Fibroblast of lung (primary cell): ENCODE measurements at regions not wholly inside any gene's neighbourhood (a gene's known extent, or its start where the extent isn't known, plus 50 kb on each side); places are given as distances from the start of the nearest gene placed in this dataset.

ENCODE experiments used
- EZH2 ChIP-seq: IDR thresholded peaks from 2 replicates; pipeline ENCODE4 v1.5.1; 2012; ENCODE audit warnings: low read length, control low read depth, mild to moderate bottlenecking; ENCODE audit errors: missing control alignments
- TF ChIP-seq, protein P1 (sequence below), 2 donors: IDR thresholded peaks in 1 of 2; conservative IDR thresholded peaks in 1 of 2; 1 replicate in 1 of 2; 2 replicates in 1 of 2; pipeline ENCODE4 v1.5.1; 2011 to 2012; ENCODE audit warnings: low read length in 2 of 2, control low read depth in 1 of 2, inconsistent platforms in 1 of 2, low read depth in 1 of 2, mild to moderate bottlenecking in 1 of 2

DNA sequence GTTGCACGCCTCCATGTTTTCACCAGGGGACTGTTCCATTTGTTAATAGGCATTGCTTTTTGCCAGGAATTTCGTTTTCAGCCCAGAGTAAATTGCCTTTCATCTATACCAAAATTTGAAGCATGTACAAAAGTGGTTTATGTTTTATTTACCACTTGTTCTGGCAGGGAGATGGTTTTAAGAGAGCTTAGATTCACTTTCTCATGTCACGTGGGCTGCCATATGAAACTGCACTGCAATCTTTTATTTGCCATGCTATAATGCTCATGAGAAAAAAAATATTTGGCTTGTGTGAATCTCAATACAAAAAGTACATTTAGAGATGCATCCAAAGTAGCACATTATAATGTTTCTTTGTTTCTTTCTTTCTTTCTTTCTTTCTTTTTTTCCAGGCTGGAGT is 284.1 kb upstream of the GRIA1 start:
- TF ChIP-seq, protein P1, sequence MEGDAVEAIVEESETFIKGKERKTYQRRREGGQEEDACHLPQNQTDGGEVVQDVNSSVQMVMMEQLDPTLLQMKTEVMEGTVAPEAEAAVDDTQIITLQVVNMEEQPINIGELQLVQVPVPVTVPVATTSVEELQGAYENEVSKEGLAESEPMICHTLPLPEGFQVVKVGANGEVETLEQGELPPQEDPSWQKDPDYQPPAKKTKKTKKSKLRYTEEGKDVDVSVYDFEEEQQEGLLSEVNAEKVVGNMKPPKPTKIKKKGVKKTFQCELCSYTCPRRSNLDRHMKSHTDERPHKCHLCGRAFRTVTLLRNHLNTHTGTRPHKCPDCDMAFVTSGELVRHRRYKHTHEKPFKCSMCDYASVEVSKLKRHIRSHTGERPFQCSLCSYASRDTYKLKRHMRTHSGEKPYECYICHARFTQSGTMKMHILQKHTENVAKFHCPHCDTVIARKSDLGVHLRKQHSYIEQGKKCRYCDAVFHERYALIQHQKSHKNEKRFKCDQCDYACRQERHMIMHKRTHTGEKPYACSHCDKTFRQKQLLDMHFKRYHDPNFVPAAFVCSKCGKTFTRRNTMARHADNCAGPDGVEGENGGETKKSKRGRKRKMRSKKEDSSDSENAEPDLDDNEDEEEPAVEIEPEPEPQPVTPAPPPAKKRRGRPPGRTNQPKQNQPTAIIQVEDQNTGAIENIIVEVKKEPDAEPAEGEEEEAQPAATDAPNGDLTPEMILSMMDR (conservative IDR thresholded peaks at IDR 0.05 in 1 of 2, IDR thresholded peaks at IDR 0.05 in 1 of 2; ENCODE audit: low read depth in 1 of 2, low read length in 2 of 2), result no peak
- no peak for TF ChIP-seq EZH2
